Activated B cell treated with CpG ODN at 0.5 μM for 24 hours (primary cell): ENCODE measurements at regions not wholly inside any gene's neighbourhood (a gene's known extent, or its start where the extent isn't known, plus 50 kb on each side); places are given as distances from the start of the nearest gene placed in this dataset.
"Not testable (repeated sequence)": the region's sequence is repeated elsewhere in the genome, so short reads cannot be mapped to it uniquely, and the experiment has no call there.

Experiments used
- ATAC-seq: fragments of 200-7000 bp; cut with Tn5 transposase; one replicate; pipeline ENCODE4 v1.10.0; 2021; ENCODE audit warnings: low read depth, mild to moderate bottlenecking, moderate library complexity
- CTCF ChIA-PET: fragments of 350-600 bp; sonication (Branson Sonifier 250); formaldehyde crosslinking; loops from one replicate; lab custom pipeline; 2021; ENCODE audit warnings: antibody characterized with exemption; lab: Charles Lee
- POLR2A ChIA-PET: fragments of 350-600 bp; sonication (Branson Sonifier 250); formaldehyde crosslinking; loops from one replicate; lab custom pipeline; 2021; ENCODE audit warnings: antibody characterized with exemption; lab: Charles Lee
- DNase-seq: peaks from one replicate; pipeline ENCODE4 v3.0.0; 2022
- H3K27ac Mint-ChIP-seq: one replicate; pipeline ENCODE4 v1.8.0; 2020; ENCODE audit warnings: mixed read lengths
- H3K27me3 Mint-ChIP-seq: one replicate; pipeline ENCODE4 v1.8.0; 2021; ENCODE audit warnings: mixed read lengths
- H3K36me3 Mint-ChIP-seq: one replicate; pipeline ENCODE4 v1.8.0; 2021; ENCODE audit warnings: low read depth, mixed read lengths
- H3K4me1 Mint-ChIP-seq: one replicate; pipeline ENCODE4 v1.8.0; 2021; ENCODE audit warnings: mixed read lengths
- H3K4me3 Mint-ChIP-seq: one replicate; pipeline ENCODE4 v1.8.0; 2020; ENCODE audit warnings: mild to moderate bottlenecking, mixed read lengths
- H3K9me3 Mint-ChIP-seq: one replicate; pipeline ENCODE4 v1.8.0; 2020; ENCODE audit warnings: mixed read lengths
- intact Hi-C: fragments of 100-400 bp; cut with micrococcal nuclease; formaldehyde crosslinking; loops from one replicate; pipeline ENCODE4 v1.15.1; 2024
- TF ChIP-seq, protein P1 (sequence below): fragments of 200-600 bp; IDR thresholded peaks from one replicate; pipeline ENCODE4 v1.8.0; 2022; ENCODE audit warnings: antibody characterized with exemption, mild to moderate bottlenecking

DNA sequence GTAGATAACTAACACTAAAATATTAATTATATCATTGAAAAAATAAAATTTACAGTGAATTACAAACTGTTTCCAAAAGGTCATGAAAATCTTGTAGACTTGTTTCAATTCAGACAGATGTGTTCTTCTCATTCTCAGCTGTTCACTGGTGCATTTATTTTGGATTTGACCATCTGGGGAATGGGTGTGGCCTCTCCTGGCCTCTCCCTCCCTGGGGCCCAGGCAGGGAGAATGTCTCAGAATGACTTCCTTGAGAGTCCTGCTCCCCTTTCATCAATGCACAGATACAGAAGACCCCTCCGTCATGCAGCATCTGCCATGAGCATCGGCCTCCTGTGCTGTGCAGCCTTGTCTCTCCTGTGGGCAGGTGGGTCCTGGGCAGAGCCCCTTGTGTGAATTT, 192.8 kb upstream of the PRSS58 start:
- Mint-ChIP-seq H3K27ac (no peak overlapping the region), H3K4me1 (no peaks in the 10 kb centered on the region), H3K36me3 (no peaks in the 10 kb centered on the region), H3K9me3 (no peaks in the 10 kb centered on the region), H3K4me3 (no peak overlapping the region), H3K27me3 (peaks cover 15% of the 10 kb centered on the region)
- intact Hi-C loops, result no loop called here
- DNase-seq, result no peak
- POLR2A ChIA-PET, result no interaction called here
- TF ChIP-seq, protein P1, sequence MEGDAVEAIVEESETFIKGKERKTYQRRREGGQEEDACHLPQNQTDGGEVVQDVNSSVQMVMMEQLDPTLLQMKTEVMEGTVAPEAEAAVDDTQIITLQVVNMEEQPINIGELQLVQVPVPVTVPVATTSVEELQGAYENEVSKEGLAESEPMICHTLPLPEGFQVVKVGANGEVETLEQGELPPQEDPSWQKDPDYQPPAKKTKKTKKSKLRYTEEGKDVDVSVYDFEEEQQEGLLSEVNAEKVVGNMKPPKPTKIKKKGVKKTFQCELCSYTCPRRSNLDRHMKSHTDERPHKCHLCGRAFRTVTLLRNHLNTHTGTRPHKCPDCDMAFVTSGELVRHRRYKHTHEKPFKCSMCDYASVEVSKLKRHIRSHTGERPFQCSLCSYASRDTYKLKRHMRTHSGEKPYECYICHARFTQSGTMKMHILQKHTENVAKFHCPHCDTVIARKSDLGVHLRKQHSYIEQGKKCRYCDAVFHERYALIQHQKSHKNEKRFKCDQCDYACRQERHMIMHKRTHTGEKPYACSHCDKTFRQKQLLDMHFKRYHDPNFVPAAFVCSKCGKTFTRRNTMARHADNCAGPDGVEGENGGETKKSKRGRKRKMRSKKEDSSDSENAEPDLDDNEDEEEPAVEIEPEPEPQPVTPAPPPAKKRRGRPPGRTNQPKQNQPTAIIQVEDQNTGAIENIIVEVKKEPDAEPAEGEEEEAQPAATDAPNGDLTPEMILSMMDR, result no peak
- no peak for ATAC-seq
- CTCF ChIA-PET, result no interaction called here

DNA sequence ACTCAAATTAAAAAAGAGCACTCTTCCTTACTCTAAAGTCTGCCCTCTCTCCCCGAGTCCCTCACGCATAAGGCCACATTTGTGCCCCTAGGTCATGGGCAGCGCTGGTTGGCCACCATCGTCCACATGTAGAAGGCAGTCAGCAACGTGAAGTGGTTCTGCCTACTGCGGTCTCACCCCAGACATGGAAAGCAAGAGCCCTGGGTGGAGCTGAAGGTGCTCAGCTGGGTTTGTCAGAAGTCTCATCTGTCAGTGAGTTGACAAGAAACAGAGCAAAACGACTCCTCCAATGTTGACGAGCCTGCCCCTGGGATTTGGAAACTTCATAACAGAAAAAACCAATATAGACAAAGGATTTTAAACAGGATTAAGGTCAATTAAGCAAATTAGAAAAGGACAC, 192.3 kb upstream of the PRSS58 start:
- ATAC-seq (no peak), DNase-seq (no peak)
- intact Hi-C loops, result no loop called here
- ChIA-PET CTCF (no interaction called here), POLR2A (no interaction called here)
- TF ChIP-seq, protein P1, result no peak
- H3K27me3 Mint-ChIP-seq, result peaks cover 13% of the 10 kb centered on the region
- no peaks in the 10 kb centered on the region for H3K36me3 Mint-ChIP-seq
- no peaks in the 10 kb centered on the region for H3K9me3 Mint-ChIP-seq
- H3K27ac Mint-ChIP-seq, result no peak overlapping the region
- no peak overlapping the region for H3K4me3 Mint-ChIP-seq
- no peaks in the 10 kb centered on the region for H3K4me1 Mint-ChIP-seq

DNA sequence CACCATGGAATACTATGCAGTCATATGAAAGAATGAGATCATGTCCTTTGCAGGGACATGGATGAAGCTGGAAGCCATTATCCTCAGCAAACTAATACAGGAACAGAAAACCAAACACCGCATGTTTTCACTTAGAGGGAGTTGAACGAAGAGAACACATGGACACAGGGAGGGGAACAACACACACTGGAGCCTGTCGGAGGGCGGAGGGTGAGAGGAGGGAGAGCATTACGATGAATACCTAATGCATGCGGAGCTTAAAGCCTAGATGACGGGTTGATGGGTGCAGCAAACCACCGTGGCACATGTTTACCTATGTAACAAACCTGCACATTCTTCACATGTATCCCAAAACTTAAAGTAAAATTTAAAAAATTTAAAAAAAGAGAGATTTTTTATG, 191.0 kb upstream of the PRSS58 start:
- H3K27me3 Mint-ChIP-seq, result peaks cover 18% of the 10 kb centered on the region
- ATAC-seq, H3K4me3 Mint-ChIP-seq, H3K36me3 Mint-ChIP-seq, H3K9me3 Mint-ChIP-seq, intact Hi-C loops, POLR2A ChIA-PET, H3K4me1 Mint-ChIP-seq, DNase-seq, H3K27ac Mint-ChIP-seq: not testable (repeated sequence)
- CTCF ChIA-PET, result interaction anchor here (1.4 kb wide), 1 partner anchor 12 kb away, joined by 4 read pairs; no protein-coding TSS in a partner anchor

DNA sequence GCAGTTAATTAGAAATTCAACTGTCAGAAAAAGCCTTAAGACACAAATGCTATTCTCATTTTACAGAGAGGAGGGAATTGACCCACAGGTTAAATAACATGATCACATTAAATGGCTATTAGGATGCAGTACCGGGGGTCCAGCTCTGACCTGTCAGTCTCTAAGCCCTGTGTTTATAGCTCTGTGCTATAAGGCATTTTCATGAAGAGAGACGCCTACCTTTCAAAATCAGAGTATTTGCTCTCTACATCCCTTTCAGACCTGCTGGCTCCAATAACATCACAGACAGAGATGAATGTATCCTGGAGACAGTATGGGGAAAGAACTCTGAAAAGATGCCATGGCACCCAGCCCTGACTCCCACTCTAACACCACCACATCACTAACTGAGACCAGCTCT, 189.9 kb upstream of the PRSS58 start:
- no peak overlapping the region for H3K4me3 Mint-ChIP-seq
- CTCF ChIA-PET, result no interaction called here
- POLR2A ChIA-PET, result no interaction called here
- TF ChIP-seq, protein P1, result no peak
- H3K36me3 Mint-ChIP-seq, result no peaks in the 10 kb centered on the region
- H3K27ac Mint-ChIP-seq, result no peak overlapping the region
- no peaks in the 10 kb centered on the region for H3K9me3 Mint-ChIP-seq
- intact Hi-C loops, result no loop called here
- H3K27me3 Mint-ChIP-seq, result peaks cover 18% of the 10 kb centered on the region
- no peaks in the 10 kb centered on the region for H3K4me1 Mint-ChIP-seq
- no peak for ATAC-seq
- no peak for DNase-seq

DNA sequence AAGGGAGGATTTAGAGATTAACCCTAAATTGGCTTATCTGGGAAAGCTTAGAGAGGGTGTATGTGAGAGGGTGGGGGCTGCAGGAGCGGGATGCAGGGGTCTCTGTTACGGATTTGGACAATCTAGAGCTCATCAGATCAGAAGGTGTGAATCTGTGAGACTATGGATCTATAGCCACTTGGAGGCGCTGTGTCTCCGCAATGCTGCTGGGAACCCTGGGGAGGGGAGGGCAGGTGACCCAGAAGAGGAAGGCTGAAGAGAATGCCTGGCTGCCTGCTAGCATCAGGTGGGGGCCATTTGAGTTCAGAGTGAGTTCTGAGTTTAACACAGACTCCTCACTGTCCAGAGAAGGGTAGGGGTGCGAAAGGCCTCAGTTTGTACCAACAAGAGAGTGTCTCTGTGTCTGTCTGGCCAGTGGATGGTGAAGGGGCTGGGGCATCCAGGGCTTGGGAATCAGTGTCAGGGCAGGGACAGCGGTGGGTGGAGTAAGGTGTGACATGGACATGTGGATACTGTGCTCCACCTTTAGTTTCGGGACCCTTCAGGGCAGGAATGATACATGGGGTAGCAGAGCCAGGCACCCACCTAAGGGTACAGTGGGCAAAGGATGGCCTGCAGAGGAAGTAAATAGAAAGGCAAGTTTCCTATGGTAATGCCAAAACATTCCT, 187.3 kb upstream of the PRSS58 start:
- Mint-ChIP-seq H3K4me3 (no peak overlapping the region), H3K27me3 (peaks cover 11% of the 10 kb centered on the region), H3K9me3 (no peaks in the 10 kb centered on the region), H3K4me1 (peaks cover 7% of the 10 kb centered on the region), H3K27ac (no peak overlapping the region), H3K36me3 (no peaks in the 10 kb centered on the region)
- ATAC-seq (no peak), DNase-seq (no peak)
- TF ChIP-seq, protein P1, result no peak
- intact Hi-C loops, result no loop called here
- ChIA-PET POLR2A (no interaction called here), CTCF (interaction anchor here (1.2 kb wide), 1 partner anchor 14 kb away, joined by 4 read pairs; no protein-coding TSS in a partner anchor)
